ENCODE measurements at regions not wholly inside any gene's neighbourhood (a gene's known extent, or its start where the extent isn't known, plus 50 kb on each side); places are given as distances from the start of the nearest gene placed in this dataset.
"Not testable (repeated sequence)": the region's sequence is repeated elsewhere in the genome, so short reads cannot be mapped to it uniquely, and the experiment has no call there.

GRCh38 chr13:84730376-84730775 is 848.1 kb upstream of the SLITRK1 start:
- Histone ChIP-seq H3K4me1 (no peaks in the 10 kb centered on the region), H3K27ac (no peak overlapping the region), H3K4me3 (no peak overlapping the region), H3K36me3 (no peaks in the 10 kb centered on the region), H3K9me3 (peaks cover 0 to 6% (median 0%) of the 10 kb centered on the region in 8 donors), H3K27me3 (replicated peaks in 1 of 7) (no peaks in the 10 kb centered on the region)
- intact Hi-C loops (cut with DNase I; ENCODE audit: low total_unique reads): no loop called here
- no peak for DNase-seq
- TF ChIP-seq CTCF (IDR thresholded peaks at IDR 0.05 in 8 of 11, conservative IDR thresholded peaks at IDR 0.05 in 3 of 11): no peak
- TF ChIP-seq POLR2A (IDR thresholded peaks at IDR 0.05): no peak
- no peak for TF ChIP-seq POLR2AphosphoS5 (IDR thresholded peaks at IDR 0.05)
- WGBS, 5 donors: 77 to 92% (median 84%) methylated on average over 2 of the region's 2 CpGs

DNA sequence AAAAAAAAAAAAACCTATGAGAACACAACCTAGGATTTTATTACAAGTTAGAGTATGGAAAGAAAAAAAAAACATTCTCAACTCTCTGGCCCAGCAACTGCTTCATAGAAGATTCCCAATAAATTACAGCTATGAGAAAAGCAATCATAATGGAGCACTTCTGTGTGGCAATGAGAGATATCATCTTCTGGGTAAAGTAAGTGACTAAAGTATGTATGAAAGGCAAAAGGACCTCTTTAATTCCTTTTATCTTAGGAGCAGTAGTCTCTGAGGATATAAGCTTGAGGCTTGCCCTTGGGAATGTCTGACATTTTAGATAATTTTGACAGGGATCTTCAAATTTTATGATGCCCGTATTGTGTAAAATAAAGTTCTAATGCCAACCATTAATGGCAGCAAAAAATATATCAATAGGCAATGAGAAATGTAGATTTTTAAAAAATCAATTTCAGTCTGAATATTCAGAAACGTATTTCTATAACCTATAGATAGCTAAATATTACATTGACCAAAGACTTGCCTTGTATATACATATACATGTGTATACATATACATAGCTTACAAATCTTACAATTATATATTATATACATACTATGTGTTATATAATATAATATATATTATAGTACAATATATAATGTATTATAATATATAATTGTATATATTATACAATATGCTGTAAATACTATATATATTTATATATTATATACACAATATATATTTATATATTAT is 823.9 kb upstream of the SLITRK1 start:
- Histone ChIP-seq H3K9me3 (no peaks in the 10 kb centered on the region), H3K27ac (no peak overlapping the region), H3K36me3 (no peaks in the 10 kb centered on the region), H3K4me1 (no peaks in the 10 kb centered on the region), H3K27me3 (replicated peaks in 1 of 7) (no peaks in the 10 kb centered on the region), H3K4me3 (no peak overlapping the region)
- WGBS, 5 donors: 87 to 92% (median 91%) methylated on average over 2 of the region's 2 CpGs
- intact Hi-C loops (cut with DNase I; ENCODE audit: low total_unique reads): no loop called here
- no peak for TF ChIP-seq CTCF (IDR thresholded peaks at IDR 0.05 in 8 of 11, conservative IDR thresholded peaks at IDR 0.05 in 3 of 11)
- no peak for TF ChIP-seq POLR2A (IDR thresholded peaks at IDR 0.05)
- no peak for TF ChIP-seq POLR2AphosphoS5 (IDR thresholded peaks at IDR 0.05)
- no peak for DNase-seq

- intact Hi-C loops (cut with DNase I; ENCODE audit: low total_unique reads): no loop called here
- Histone ChIP-seq H3K4me3 (no peak overlapping the region), H3K9me3 (peaks cover 0 to 15% (median 2%) of the 10 kb centered on the region in 8 donors), H3K27me3 (replicated peaks in 1 of 7) (no peaks in the 10 kb centered on the region), H3K27ac (no peak overlapping the region), H3K4me1 (no peaks in the 10 kb centered on the region), H3K36me3 (no peaks in the 10 kb centered on the region)
- 82 to 93% (median 88%) methylated on average over 11 of the region's 11 CpGs for WGBS, 5 donors
- no peak for DNase-seq
- TF ChIP-seq CTCF (IDR thresholded peaks at IDR 0.05 in 8 of 11, conservative IDR thresholded peaks at IDR 0.05 in 3 of 11) (no peak), POLR2AphosphoS5 (IDR thresholded peaks at IDR 0.05) (no peak), POLR2A (IDR thresholded peaks at IDR 0.05) (no peak)
Measured at GRCh38 chr13:84702174-84702573, 819.9 kb upstream of the SLITRK1 start.

DNA sequence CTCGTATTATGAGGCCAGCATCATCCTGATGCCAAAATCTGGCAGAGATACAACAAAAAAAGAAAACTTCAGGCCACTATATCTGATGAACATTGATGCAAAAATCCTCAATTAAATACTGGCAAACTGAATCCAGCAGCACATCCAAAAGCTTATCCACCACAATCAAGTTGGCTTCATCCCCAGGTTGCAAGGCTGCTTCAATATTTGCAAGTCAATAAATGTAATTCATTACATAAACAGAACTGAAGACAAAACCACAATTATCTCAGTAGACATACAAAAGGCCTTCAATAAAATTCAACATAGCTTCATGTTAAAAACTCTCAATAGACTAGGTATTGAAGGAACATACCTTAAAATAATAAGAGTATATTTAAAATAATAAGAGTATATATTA is 815.3 kb upstream of the SLITRK1 start:
- intact Hi-C loops (cut with DNase I; ENCODE audit: low total_unique reads); H3K4me1 ChIP-seq; H3K36me3 ChIP-seq; DNase-seq; H3K27ac ChIP-seq; H3K27me3 ChIP-seq (replicated peaks in 1 of 7); H3K4me3 ChIP-seq: not testable (repeated sequence)
- peaks cover 0 to 25% (median 2%) of the 10 kb centered on the region in 8 donors for H3K9me3 ChIP-seq
- 48 to 77% (median 59%) methylated on average over 1 of the region's 1 CpG for WGBS, 5 donors
